ENCODE measurements at regions not wholly inside any gene's neighbourhood (a gene's known extent, or its start where the extent isn't known, plus 50 kb on each side); places are given as distances from the start of the nearest gene placed in this dataset.
"Not testable (repeated sequence)": the region's sequence is repeated elsewhere in the genome, so short reads cannot be mapped to it uniquely, and the experiment has no call there.

DNA sequence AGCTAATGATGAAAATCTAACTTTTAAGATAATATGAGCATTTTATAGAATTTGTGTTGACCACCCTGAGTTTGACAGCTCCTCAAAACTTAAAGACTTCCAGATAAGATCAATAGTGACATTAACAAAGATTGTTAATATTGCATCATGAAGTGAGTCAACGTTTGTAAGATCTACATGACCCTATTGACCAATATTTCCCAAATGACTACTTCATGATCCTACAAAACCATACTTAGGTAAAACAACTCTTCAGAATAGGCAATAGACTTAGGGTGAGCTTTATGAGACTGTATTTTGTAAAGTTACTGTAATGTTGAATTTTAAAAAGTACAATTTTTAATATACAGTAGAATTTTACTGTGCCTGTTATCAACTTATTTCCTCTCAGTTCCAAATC, 422.7 kb upstream of the ALCAM start:
- no peak overlapping the region for H2AFZ ChIP-seq (ENCODE audit: low read length)
- no peak for TF ChIP-seq EZH2phosphoT487 (IDR thresholded peaks at IDR 0.05; ENCODE audit: low read length)
- H3K4me2 ChIP-seq (ENCODE audit: low read depth, low read length), result no peak overlapping the region
- no peaks in the 10 kb centered on the region for H3K9me2 ChIP-seq (replicated peaks; ENCODE audit: insufficient read depth, low read length)
- no peak overlapping the region for H3K9ac ChIP-seq (ENCODE audit: low read length)
- no peak overlapping the region for H3K27ac ChIP-seq (ENCODE audit: low read length)
- no peaks in the 10 kb centered on the region for H3K9me3 ChIP-seq (replicated peaks; ENCODE audit: insufficient read depth, low read length)
- H3K36me3 ChIP-seq (replicated peaks; ENCODE audit: insufficient read depth, low read length), result no peaks in the 10 kb centered on the region
- no peaks in the 10 kb centered on the region for H3K4me1 ChIP-seq (ENCODE audit: low read length)
- no peaks in the 10 kb centered on the region for H3F3A ChIP-seq (ENCODE audit: insufficient read depth, low read length)
- no peak overlapping the region for H3K4me3 ChIP-seq (ENCODE audit: low read length)
- no peaks in the 10 kb centered on the region for H3K27me3 ChIP-seq (replicated peaks; ENCODE audit: insufficient read depth, low read length)
- H3K79me2 ChIP-seq (ENCODE audit: low read length), result no peaks in the 10 kb centered on the region
- no peaks in the 10 kb centered on the region for H4K20me1 ChIP-seq (ENCODE audit: insufficient read depth, low read length)
- DNase-seq, result no peak

DNA sequence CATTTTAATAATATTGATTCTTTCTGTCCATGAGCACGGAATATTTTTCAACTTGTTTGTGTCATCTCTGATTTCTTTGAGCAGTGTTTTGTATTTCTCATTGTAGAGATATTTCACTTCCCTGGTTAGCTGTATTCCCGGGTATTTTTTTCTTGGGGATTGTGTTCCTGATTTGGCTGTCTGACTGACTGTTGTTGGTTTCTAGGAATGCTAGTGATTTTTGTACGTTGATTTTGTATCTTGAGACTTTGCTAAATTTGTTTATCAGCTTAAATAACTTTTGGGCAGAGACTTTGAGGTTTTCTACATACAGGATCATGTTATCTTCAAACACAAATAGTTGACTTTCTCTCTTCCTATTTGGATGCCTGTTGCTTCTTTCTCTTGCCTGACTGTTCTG, 418.8 kb upstream of the ALCAM start:
- Histone ChIP-seq H4K20me1 (ENCODE audit: insufficient read depth, low read length) (no peaks in the 10 kb centered on the region), H3K36me3 (replicated peaks; ENCODE audit: insufficient read depth, low read length) (no peaks in the 10 kb centered on the region), H3K9me2 (replicated peaks; ENCODE audit: insufficient read depth, low read length) (no peaks in the 10 kb centered on the region), H3K9ac (ENCODE audit: low read length) (no peak overlapping the region), H3F3A (ENCODE audit: insufficient read depth, low read length) (no peaks in the 10 kb centered on the region), H3K4me1 (ENCODE audit: low read length) (no peaks in the 10 kb centered on the region), H3K9me3 (replicated peaks; ENCODE audit: insufficient read depth, low read length) (no peaks in the 10 kb centered on the region), H3K4me2 (ENCODE audit: low read depth, low read length) (no peak overlapping the region), H3K27me3 (replicated peaks; ENCODE audit: insufficient read depth, low read length) (no peaks in the 10 kb centered on the region), H2AFZ (ENCODE audit: low read length) (no peak overlapping the region), H3K79me2 (ENCODE audit: low read length) (no peaks in the 10 kb centered on the region), H3K4me3 (ENCODE audit: low read length) (no peak overlapping the region), H3K27ac (ENCODE audit: low read length) (no peak overlapping the region)
- no peak for DNase-seq
- TF ChIP-seq, protein P1, sequence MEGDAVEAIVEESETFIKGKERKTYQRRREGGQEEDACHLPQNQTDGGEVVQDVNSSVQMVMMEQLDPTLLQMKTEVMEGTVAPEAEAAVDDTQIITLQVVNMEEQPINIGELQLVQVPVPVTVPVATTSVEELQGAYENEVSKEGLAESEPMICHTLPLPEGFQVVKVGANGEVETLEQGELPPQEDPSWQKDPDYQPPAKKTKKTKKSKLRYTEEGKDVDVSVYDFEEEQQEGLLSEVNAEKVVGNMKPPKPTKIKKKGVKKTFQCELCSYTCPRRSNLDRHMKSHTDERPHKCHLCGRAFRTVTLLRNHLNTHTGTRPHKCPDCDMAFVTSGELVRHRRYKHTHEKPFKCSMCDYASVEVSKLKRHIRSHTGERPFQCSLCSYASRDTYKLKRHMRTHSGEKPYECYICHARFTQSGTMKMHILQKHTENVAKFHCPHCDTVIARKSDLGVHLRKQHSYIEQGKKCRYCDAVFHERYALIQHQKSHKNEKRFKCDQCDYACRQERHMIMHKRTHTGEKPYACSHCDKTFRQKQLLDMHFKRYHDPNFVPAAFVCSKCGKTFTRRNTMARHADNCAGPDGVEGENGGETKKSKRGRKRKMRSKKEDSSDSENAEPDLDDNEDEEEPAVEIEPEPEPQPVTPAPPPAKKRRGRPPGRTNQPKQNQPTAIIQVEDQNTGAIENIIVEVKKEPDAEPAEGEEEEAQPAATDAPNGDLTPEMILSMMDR (IDR thresholded peaks at IDR 0.05; ENCODE audit: low read length), result no peak
- no peak for TF ChIP-seq EZH2 (optimal IDR thresholded peaks at IDR 0.05; ENCODE audit: low read depth, low read length)
- TF ChIP-seq EZH2phosphoT487 (IDR thresholded peaks at IDR 0.05; ENCODE audit: low read length), result no peak

DNA sequence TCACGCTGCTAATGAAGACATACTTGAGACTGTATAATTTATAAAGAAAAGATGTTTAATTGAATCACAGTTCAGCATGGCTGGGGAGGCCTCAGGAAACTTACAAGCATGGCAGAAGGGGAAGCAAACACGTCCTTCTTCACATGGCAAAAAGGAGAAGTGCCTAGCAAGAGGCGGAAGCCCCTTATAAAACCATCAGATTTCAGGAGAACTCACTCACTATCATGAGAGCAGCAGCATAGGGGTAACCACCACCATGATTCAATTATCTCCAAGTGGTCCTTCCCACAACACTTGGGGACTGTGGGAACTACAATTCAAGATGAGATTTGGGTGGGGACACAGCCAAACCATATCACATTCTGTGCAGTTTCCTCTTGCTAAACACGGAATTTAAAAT, 416.9 kb upstream of the ALCAM start:
- not testable (repeated sequence) for H3K9me3 ChIP-seq (replicated peaks; ENCODE audit: insufficient read depth, low read length); H2AFZ ChIP-seq (ENCODE audit: low read length); H4K20me1 ChIP-seq (ENCODE audit: insufficient read depth, low read length); H3F3A ChIP-seq (ENCODE audit: insufficient read depth, low read length); H3K9ac ChIP-seq (ENCODE audit: low read length); H3K79me2 ChIP-seq (ENCODE audit: low read length); H3K27ac ChIP-seq (ENCODE audit: low read length); H3K36me3 ChIP-seq (replicated peaks; ENCODE audit: insufficient read depth, low read length); H3K4me3 ChIP-seq (ENCODE audit: low read length); H3K9me2 ChIP-seq (replicated peaks; ENCODE audit: insufficient read depth, low read length); DNase-seq; H3K27me3 ChIP-seq (replicated peaks; ENCODE audit: insufficient read depth, low read length); H3K4me2 ChIP-seq (ENCODE audit: low read depth, low read length); H3K4me1 ChIP-seq (ENCODE audit: low read length)

DNA sequence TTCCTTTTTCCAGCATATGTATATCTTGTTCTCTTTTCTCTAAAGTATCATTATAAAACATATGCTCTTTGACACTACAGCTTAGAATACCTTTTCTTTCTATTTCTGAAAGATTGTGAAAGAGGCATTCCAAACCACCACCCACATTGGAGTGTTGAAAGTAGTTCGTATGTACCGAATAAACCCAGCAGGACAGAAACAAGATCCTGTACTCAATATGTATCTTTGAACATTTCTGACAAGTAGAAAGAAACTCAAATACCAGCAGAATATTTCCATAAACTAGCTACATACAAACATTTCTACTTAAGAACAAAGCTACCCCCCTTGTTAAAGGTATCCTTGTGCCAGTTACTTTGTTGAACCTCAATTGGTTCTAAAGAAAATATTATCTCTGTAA, 415.3 kb upstream of the ALCAM start:
- no peaks in the 10 kb centered on the region for H4K20me1 ChIP-seq (ENCODE audit: insufficient read depth, low read length)
- no peaks in the 10 kb centered on the region for H3F3A ChIP-seq (ENCODE audit: insufficient read depth, low read length)
- no peaks in the 10 kb centered on the region for H3K9me3 ChIP-seq (replicated peaks; ENCODE audit: insufficient read depth, low read length)
- no peaks in the 10 kb centered on the region for H3K9me2 ChIP-seq (replicated peaks; ENCODE audit: insufficient read depth, low read length)
- H3K36me3 ChIP-seq (replicated peaks; ENCODE audit: insufficient read depth, low read length), result no peaks in the 10 kb centered on the region
- no peak overlapping the region for H3K4me2 ChIP-seq (ENCODE audit: low read depth, low read length)
- H3K4me1 ChIP-seq (ENCODE audit: low read length), result no peaks in the 10 kb centered on the region
- no peak overlapping the region for H3K4me3 ChIP-seq (ENCODE audit: low read length)
- TF ChIP-seq EZH2 (optimal IDR thresholded peaks at IDR 0.05; ENCODE audit: low read depth, low read length) (no peak), EZH2phosphoT487 (IDR thresholded peaks at IDR 0.05; ENCODE audit: low read length) (no peak)
- TF ChIP-seq, protein P1 (IDR thresholded peaks at IDR 0.05; ENCODE audit: low read length), result no peak
- no peaks in the 10 kb centered on the region for H3K79me2 ChIP-seq (ENCODE audit: low read length)
- no peak overlapping the region for H3K27ac ChIP-seq (ENCODE audit: low read length)
- no peak overlapping the region for H2AFZ ChIP-seq (ENCODE audit: low read length)
- H3K27me3 ChIP-seq (replicated peaks; ENCODE audit: insufficient read depth, low read length), result no peaks in the 10 kb centered on the region
- no peak for DNase-seq
- no peak overlapping the region for H3K9ac ChIP-seq (ENCODE audit: low read length)

Measured in MM.1S (cell line).